H1 (cell line): ENCODE measurements at regions not wholly inside any gene's neighbourhood (a gene's known extent, or its start where the extent isn't known, plus 50 kb on each side); places are given as distances from the start of the nearest gene placed in this dataset.

ENCODE experiments used
- CTCF ChIA-PET: fragments of 300-600 bp; sonication (Branson Sonifier 250); formaldehyde crosslinking; loops from one replicate; lab custom pipeline; 2021; ENCODE audit not compliant: partially characterized antibody; lab: Charles Lee
- POLR2A ChIA-PET: fragments of 300-600 bp; sonication (Branson Sonifier 250); formaldehyde crosslinking; loops from one replicate; lab custom pipeline; 2021; ENCODE audit warnings: inconsistent platforms; ENCODE audit not compliant: partially characterized antibody; lab: Charles Lee
- DNase-seq, 2 experiments: peaks; one replicate each; pipeline versions ENCODE4 v3.0.0 to v3.0.0-alpha.2; 2010 to 2022; ENCODE audit warnings: low spot score in 2 of 2, low read depth in 1 of 2, mixed read lengths in 1 of 2
- FAIRE-seq: peaks from 2 replicates; lab custom pipeline; 2011; peaks lifted over from hg19 to GRCh38; lab: Jason Lieb, UNC
- H2AFZ ChIP-seq: 2 replicates; pipeline ENCODE4 v1.8.1; 2012; ENCODE audit warnings: low read length, inconsistent platforms
- H2AK5ac ChIP-seq: 2 replicates; pipeline ENCODE4 v1.6.1; 2013; ENCODE audit warnings: low read depth, low read length
- H2BK120ac ChIP-seq: replicated peaks from 2 replicates; pipeline ENCODE3; 2013; ENCODE audit warnings: low read depth, low read length, inconsistent platforms
- H2BK12ac ChIP-seq: 2 replicates; pipeline ENCODE4 v1.6.1; 2013; ENCODE audit warnings: low read depth, low read length
- H2BK15ac ChIP-seq: 2 replicates; pipeline ENCODE4 v1.6.1; 2013; ENCODE audit warnings: low read length
- H2BK20ac ChIP-seq: 2 replicates; pipeline ENCODE4 v1.6.1; 2013; ENCODE audit warnings: low read length
- H2BK5ac ChIP-seq: 2 replicates; pipeline ENCODE4 v1.6.1; 2013; ENCODE audit warnings: low read depth, low read length
- H3K14ac ChIP-seq: 2 replicates; pipeline ENCODE4 v1.6.1; 2013; ENCODE audit warnings: inconsistent platforms; ENCODE audit not compliant: insufficient read length
- H3K18ac ChIP-seq: 2 replicates; pipeline ENCODE4 v1.6.1; 2013; ENCODE audit warnings: low read length; ENCODE audit errors: extremely low read depth
- H3K23ac ChIP-seq: 2 replicates; pipeline ENCODE4 v1.6.1; 2013; ENCODE audit warnings: inconsistent platforms; ENCODE audit not compliant: insufficient read length
- H3K23me2 ChIP-seq: 2 replicates; pipeline ENCODE4 v1.6.1; 2013; ENCODE audit warnings: low read depth, low read length
- H3K27ac ChIP-seq: 2 replicates; pipeline ENCODE4 v1.6.1; 2011; ENCODE audit warnings: low read depth, low read length, inconsistent platforms
- H3K27me3 ChIP-seq, 4 experiments: replicated peaks in 1 of 4; 1 replicate in 1 of 4; 2 replicates in 3 of 4; pipeline versions ENCODE4 v1.6.1 to v1.8.1; 2011 to 2013; ENCODE audit warnings: low read length in 3 of 4, mild to moderate bottlenecking in 3 of 4, inconsistent platforms in 2 of 4, mixed read lengths in 2 of 4, moderate library complexity in 1 of 4; ENCODE audit not compliant: control insufficient read depth in 3 of 4, insufficient read depth in 3 of 4; ENCODE audit errors: extremely low read depth in 1 of 4
- H3K36me3 ChIP-seq, 4 experiments: 2 replicates each; pipeline versions ENCODE4 v1.6.1 to v1.8.1; 2011 to 2013; ENCODE audit warnings: mild to moderate bottlenecking in 4 of 4, low read length in 3 of 4, moderate library complexity in 2 of 4, control low read depth in 1 of 4, inconsistent platforms in 1 of 4; ENCODE audit not compliant: insufficient read depth in 4 of 4, control insufficient read depth in 2 of 4
- H3K4ac ChIP-seq: replicated peaks from 2 replicates; pipeline ENCODE3; 2013; ENCODE audit warnings: low read length, low read depth, mixed read lengths, inconsistent platforms; ENCODE audit not compliant: insufficient read length
- H3K4me1 ChIP-seq, 4 experiments: replicated peaks in 1 of 4; 1 replicate in 1 of 4; 2 replicates in 3 of 4; pipeline versions ENCODE4 v1.6.1 to v1.8.1; 2011 to 2013; ENCODE audit warnings: low read length in 3 of 4, inconsistent platforms in 2 of 4, mixed read lengths in 1 of 4; ENCODE audit not compliant: insufficient read depth in 4 of 4, control insufficient read depth in 3 of 4
- H3K4me2 ChIP-seq, 2 experiments: 2 replicates each; pipeline versions ENCODE4 v1.6.1 to v1.8.1; 2011 to 2013; ENCODE audit warnings: low read depth in 2 of 2, low read length in 2 of 2, control low read depth in 1 of 2, inconsistent platforms in 1 of 2, mild to moderate bottlenecking in 1 of 2; ENCODE audit not compliant: insufficient read depth in 1 of 2
- H3K4me3 ChIP-seq, 4 experiments: fragments of 200-600, 300-600 bp in 1 of 4; sonication (generic), shearing (Covaris generic), sonication (Bioruptor Twin) in 1 of 4; 2 replicates each; pipeline versions ENCODE4 v1.5.1 to v1.8.1; 2011 to 2016; ENCODE audit warnings: low read length in 4 of 4, low read depth in 3 of 4, control low read depth in 2 of 4, inconsistent platforms in 2 of 4, mild to moderate bottlenecking in 2 of 4, mixed read lengths in 1 of 4, moderate library complexity in 1 of 4; ENCODE audit not compliant: insufficient read depth in 2 of 4; ENCODE audit errors: extremely low read depth in 1 of 4
- H3K56ac ChIP-seq: replicated peaks from 2 replicates; pipeline ENCODE3; 2013; ENCODE audit warnings: low read depth, mild to moderate bottlenecking, mixed read lengths, low read length, inconsistent platforms; ENCODE audit not compliant: insufficient read length
- H3K79me1 ChIP-seq: 2 replicates; pipeline ENCODE4 v1.6.1; 2013; ENCODE audit warnings: low read depth, low read length, control low read depth
- H3K79me2 ChIP-seq, 2 experiments: 2 replicates each; pipeline versions ENCODE4 v1.6.1 to v1.8.1; 2012 to 2013; ENCODE audit warnings: low read length in 2 of 2, mild to moderate bottlenecking in 2 of 2, inconsistent platforms in 1 of 2; ENCODE audit not compliant: insufficient read depth in 2 of 2, control insufficient read depth in 1 of 2
- H3K9ac ChIP-seq, 4 experiments: replicated peaks in 1 of 4; 1 replicate in 1 of 4; 2 replicates in 3 of 4; pipeline versions ENCODE4 v1.6.1 to v1.8.1; 2011 to 2013; ENCODE audit warnings: low read depth in 3 of 4, low read length in 3 of 4, control low read depth in 2 of 4, mild to moderate bottlenecking in 2 of 4, moderate library complexity in 2 of 4, inconsistent platforms in 1 of 4; ENCODE audit errors: extremely low read depth in 1 of 4
- H3K9me3 ChIP-seq, 2 experiments: 2 replicates each; pipeline versions ENCODE4 v1.6.1 to v1.8.1; 2012 to 2013; ENCODE audit warnings: mild to moderate bottlenecking in 2 of 2, moderate library complexity in 2 of 2, control low read depth in 1 of 2, inconsistent platforms in 1 of 2, low read depth in 1 of 2, low read length in 1 of 2, mixed read lengths in 1 of 2; ENCODE audit not compliant: insufficient read depth in 2 of 2
- H4K20me1 ChIP-seq, 2 experiments: replicated peaks in 1 of 2; 2 replicates each; pipeline versions ENCODE3 to v1.8.1; 2011 to 2013; ENCODE audit warnings: inconsistent platforms in 2 of 2, low read length in 2 of 2, mild to moderate bottlenecking in 1 of 2; ENCODE audit not compliant: insufficient read depth in 2 of 2, control insufficient read depth in 1 of 2
- H4K5ac ChIP-seq: 2 replicates; pipeline ENCODE4 v1.6.1; 2013; ENCODE audit warnings: low read length, low read depth, mixed read lengths, inconsistent platforms; ENCODE audit not compliant: insufficient read length
- H4K8ac ChIP-seq: 2 replicates; pipeline ENCODE4 v1.8.0; 2013; ENCODE audit warnings: mild to moderate bottlenecking, moderate library complexity, low read length, inconsistent platforms; ENCODE audit not compliant: insufficient read depth; ENCODE audit errors: extremely low read depth
- H4K91ac ChIP-seq: replicated peaks from 2 replicates; pipeline ENCODE3; 2013; ENCODE audit warnings: low read length, mixed read lengths, inconsistent platforms; ENCODE audit not compliant: insufficient read length
- CHD2 ChIP-seq: IDR thresholded peaks from 2 replicates; pipeline ENCODE4 v1.6.1; 2012; ENCODE audit warnings: low read length, improper control_type of control experiment
- EGR1 ChIP-seq: IDR thresholded peaks from 2 replicates; pipeline ENCODE4 v1.6.1; 2011; ENCODE audit warnings: low read depth, low read length, borderline replicate concordance
- EP300 ChIP-seq, 2 experiments: IDR thresholded peaks; 1 replicate in 1 of 2; 2 replicates in 1 of 2; pipeline ENCODE4 v1.6.1; 2011 to 2012; ENCODE audit warnings: low read depth in 2 of 2, low read length in 2 of 2, mild to moderate bottlenecking in 2 of 2, borderline replicate concordance in 1 of 2, inconsistent platforms in 1 of 2, moderate library complexity in 1 of 2
- POU5F1 ChIP-seq: IDR thresholded peaks from 2 replicates; pipeline ENCODE4 v1.6.1; 2011; ENCODE audit warnings: low read depth, mild to moderate bottlenecking, low read length, moderate library complexity
- SAP30 ChIP-seq: fragments of 300-600 bp; sonication (generic); IDR thresholded peaks from 2 replicates; pipeline ENCODE4 v1.7.1; 2012; ENCODE audit warnings: low read length, moderate library complexity, mild to moderate bottlenecking, inconsistent platforms; ENCODE audit not compliant: insufficient read depth, insufficient replicate concordance
- SRF ChIP-seq: IDR thresholded peaks from 2 replicates; pipeline ENCODE4 v1.6.1; 2011; ENCODE audit warnings: mild to moderate bottlenecking, low read depth, low read length, moderate library complexity
- WGBS, 2 experiments: shearing (Covaris generic) in 1 of 2; methylation state at CpG; one replicate each; pipeline versions ENCODE4 v1.1.6 to v1.1.7; 2013 to 2015; ENCODE audit warnings: low lambda C conversion rate in 2 of 2, mixed read lengths in 2 of 2, inconsistent platforms in 1 of 2, low coverage in 1 of 2, missing lambda C conversion rate in 1 of 2; ENCODE audit not compliant: insufficient replicate concordance in 2 of 2, insufficient coverage in 1 of 2, insufficient read length in 1 of 2; ENCODE audit errors: extremely low coverage in 1 of 2, missing lambda C conversion rate in 1 of 2; 5-methylcytosine and 5-hydroxymethylcytosine counted together
- TF ChIP-seq, protein P1 (sequence below): IDR thresholded peaks from 2 replicates; pipeline ENCODE4 v1.6.1; 2011; ENCODE audit warnings: low read length, improper control_type of control experiment

DNA sequence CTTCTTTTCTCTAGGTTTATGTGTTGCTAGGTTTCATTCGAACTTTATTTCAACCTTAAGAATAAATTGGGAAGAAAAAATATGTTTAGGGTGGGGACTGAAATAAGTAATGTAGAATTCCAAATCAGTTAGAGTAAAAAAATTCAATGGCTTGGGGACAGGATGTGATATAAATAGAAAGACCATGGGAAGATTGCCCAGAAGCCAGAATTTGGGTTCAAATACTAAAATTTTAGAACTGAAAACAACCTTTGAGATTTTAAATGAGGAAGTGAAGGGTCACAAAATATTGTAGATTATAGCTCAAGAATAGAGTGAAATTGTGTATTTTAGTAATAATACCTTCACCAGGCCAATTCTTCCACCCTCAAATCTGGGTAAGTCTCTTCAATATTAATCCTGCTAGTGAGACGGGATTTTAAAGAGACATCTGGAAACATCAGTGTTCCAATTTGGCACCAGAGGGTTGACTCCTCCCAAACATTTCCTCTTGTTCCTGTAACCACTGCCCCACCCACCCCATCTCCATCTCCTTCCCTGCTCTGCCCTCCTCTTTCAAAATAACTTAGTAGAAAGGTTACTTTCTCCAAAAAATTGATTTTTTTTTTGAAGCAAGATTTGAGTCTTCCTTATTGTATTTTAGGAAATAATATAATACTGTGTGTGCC is 51.3 kb upstream of the FAM3C start:
- H3K79me2 ChIP-seq = no peaks in the 10 kb centered on the region
- H4K8ac ChIP-seq = no peak overlapping the region
- H2BK5ac ChIP-seq = no peak overlapping the region
- H3K4ac ChIP-seq = no peak overlapping the region
- H3K4me1 ChIP-seq = no peaks in the 10 kb centered on the region; a peak in 1 of 7 replicates
- H2BK120ac ChIP-seq = no peak overlapping the region
- H2BK20ac ChIP-seq = no peak overlapping the region
- H3K27me3 ChIP-seq = no peaks in the 10 kb centered on the region
- ChIA-PET POLR2A (no interaction called here), CTCF (interaction anchor here (1.2 kb wide), 1 partner anchor 17 kb away, joined by 3 read pairs; no protein-coding TSS in a partner anchor)
- no peak overlapping the region for H3K56ac ChIP-seq
- FAIRE-seq (no peak), DNase-seq (no peak)
- no peak overlapping the region for H2BK15ac ChIP-seq
- H3K9ac ChIP-seq = no peak overlapping the region
- H3K79me1 ChIP-seq = no peaks in the 10 kb centered on the region
- no peak overlapping the region for H2AK5ac ChIP-seq
- no peak overlapping the region for H3K4me3 ChIP-seq
- no peak overlapping the region for H3K4me2 ChIP-seq
- no peaks in the 10 kb centered on the region for H3K9me3 ChIP-seq
- H3K27ac ChIP-seq = no peak overlapping the region
- H2BK12ac ChIP-seq = no peak overlapping the region
- no peaks in the 10 kb centered on the region for H4K20me1 ChIP-seq
- H2AFZ ChIP-seq = no peak overlapping the region
- H3K23me2 ChIP-seq = no peaks in the 10 kb centered on the region
- H4K5ac ChIP-seq = no peak overlapping the region
- TF ChIP-seq, protein P1, sequence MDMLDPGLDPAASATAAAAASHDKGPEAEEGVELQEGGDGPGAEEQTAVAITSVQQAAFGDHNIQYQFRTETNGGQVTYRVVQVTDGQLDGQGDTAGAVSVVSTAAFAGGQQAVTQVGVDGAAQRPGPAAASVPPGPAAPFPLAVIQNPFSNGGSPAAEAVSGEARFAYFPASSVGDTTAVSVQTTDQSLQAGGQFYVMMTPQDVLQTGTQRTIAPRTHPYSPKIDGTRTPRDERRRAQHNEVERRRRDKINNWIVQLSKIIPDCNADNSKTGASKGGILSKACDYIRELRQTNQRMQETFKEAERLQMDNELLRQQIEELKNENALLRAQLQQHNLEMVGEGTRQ = no peak
- TF ChIP-seq EP300 (IDR thresholded peaks at IDR 0.05; ENCODE audit: borderline replicate concordance in 1 of 2, low read depth in 2 of 2, low read length in 2 of 2) (no peak), CHD2 (no peak), SAP30 (no peak), SRF (no peak), EGR1 (no peak), POU5F1 (no peak)
- no peak overlapping the region for H3K18ac ChIP-seq
- H4K91ac ChIP-seq = no peak overlapping the region
- H3K23ac ChIP-seq = no peak overlapping the region
- no peak overlapping the region for H3K14ac ChIP-seq
- 76% methylated on average over 2 of the region's 2 CpGs; no CpG with 5 or more reads in 1 of the 2 experiments for WGBS, 2 experiments
- no peaks in the 10 kb centered on the region for H3K36me3 ChIP-seq
